ENCODE measurements at regions not wholly inside any gene's neighbourhood (a gene's known extent, or its start where the extent isn't known, plus 50 kb on each side); places are given as distances from the start of the nearest gene placed in this dataset.
"Not testable (repeated sequence)": the region's sequence is repeated elsewhere in the genome, so short reads cannot be mapped to it uniquely, and the experiment has no call there.

GRCh38 chr2:75892490-75892889 is 181.8 kb upstream of the GCFC2 start:
- Mint-ChIP-seq H3K36me3 (ENCODE audit: insufficient read depth, unreplicated experiment) (no peaks in the 10 kb centered on the region), H3K4me3 (ENCODE audit: low read depth, unreplicated experiment) (no peak overlapping the region), H3K4me1 (ENCODE audit: low read depth, unreplicated experiment) (no peaks in the 10 kb centered on the region), H3K27ac (ENCODE audit: unreplicated experiment) (no peak overlapping the region), H3K27me3 (ENCODE audit: unreplicated experiment) (no peaks in the 10 kb centered on the region), H3K9me3 (ENCODE audit: low read depth, unreplicated experiment) (peaks cover 7% of the 10 kb centered on the region)
- no peak for DNase-seq
- intact Hi-C loops (cut with micrococcal nuclease; ENCODE audit: unreplicated experiment): no loop called here
- CTCF ChIA-PET: no interaction called here
- BruUV-seq (replicated peaks): no TSS peak
- no peak for TF ChIP-seq CTCF (IDR thresholded peaks at IDR 0.05; ENCODE audit: unreplicated experiment)

GRCh38 chr2:75882530-75882929 is 171.8 kb upstream of the GCFC2 start:
- Mint-ChIP-seq H3K36me3 (ENCODE audit: insufficient read depth, unreplicated experiment) (no peaks in the 10 kb centered on the region), H3K27me3 (ENCODE audit: unreplicated experiment) (no peaks in the 10 kb centered on the region), H3K4me3 (ENCODE audit: low read depth, unreplicated experiment) (no peak overlapping the region), H3K27ac (ENCODE audit: unreplicated experiment) (no peak overlapping the region), H3K4me1 (ENCODE audit: low read depth, unreplicated experiment) (no peaks in the 10 kb centered on the region), H3K9me3 (ENCODE audit: low read depth, unreplicated experiment) (peaks cover 14% of the 10 kb centered on the region)
- CTCF ChIA-PET: no interaction called here
- DNase-seq: no peak
- intact Hi-C loops (cut with micrococcal nuclease; ENCODE audit: unreplicated experiment): no loop called here
- TF ChIP-seq CTCF (IDR thresholded peaks at IDR 0.05; ENCODE audit: unreplicated experiment): no peak
- BruUV-seq (replicated peaks): no TSS peak

GRCh38 chr2:75875606-75876005 is 164.9 kb upstream of the GCFC2 start:
- intact Hi-C loops (cut with micrococcal nuclease; ENCODE audit: unreplicated experiment); CTCF ChIA-PET; H3K27ac Mint-ChIP-seq (ENCODE audit: unreplicated experiment): not testable (repeated sequence)

GRCh38 chr2:75871762-75872614 is 161.3 kb upstream of the GCFC2 start:
- intact Hi-C loops (cut with micrococcal nuclease; ENCODE audit: unreplicated experiment); BruUV-seq (replicated peaks); DNase-seq; H3K36me3 Mint-ChIP-seq (ENCODE audit: insufficient read depth, unreplicated experiment); H3K27me3 Mint-ChIP-seq (ENCODE audit: unreplicated experiment); H3K4me3 Mint-ChIP-seq (ENCODE audit: low read depth, unreplicated experiment); H3K27ac Mint-ChIP-seq (ENCODE audit: unreplicated experiment); H3K4me1 Mint-ChIP-seq (ENCODE audit: low read depth, unreplicated experiment): not testable (repeated sequence)
- CTCF ChIA-PET: interaction anchor here (0.6 kb wide), 2 partner anchors 173 to 790 kb away, joined by 3 to 5 read pairs; no protein-coding TSS in a partner anchor
- peaks cover 15% of the 10 kb centered on the region for H3K9me3 Mint-ChIP-seq (ENCODE audit: low read depth, unreplicated experiment)

More at GRCh38 chr2:75875606-75876005, 164.9 kb upstream of the GCFC2 start:
- H3K9me3 Mint-ChIP-seq (ENCODE audit: low read depth, unreplicated experiment): peaks cover 22% of the 10 kb centered on the region
- not testable (repeated sequence) for BruUV-seq (replicated peaks); DNase-seq; H3K4me3 Mint-ChIP-seq (ENCODE audit: low read depth, unreplicated experiment); H3K36me3 Mint-ChIP-seq (ENCODE audit: insufficient read depth, unreplicated experiment); H3K27me3 Mint-ChIP-seq (ENCODE audit: unreplicated experiment); H3K4me1 Mint-ChIP-seq (ENCODE audit: low read depth, unreplicated experiment)

- peaks cover 22% of the 10 kb centered on the region for H3K9me3 Mint-ChIP-seq (ENCODE audit: low read depth, unreplicated experiment)
- no peaks in the 10 kb centered on the region for H3K36me3 Mint-ChIP-seq (ENCODE audit: insufficient read depth, unreplicated experiment)
- DNase-seq: no peak
- CTCF ChIA-PET: no interaction called here
- no peak overlapping the region for H3K4me3 Mint-ChIP-seq (ENCODE audit: low read depth, unreplicated experiment)
- no peak for TF ChIP-seq CTCF (IDR thresholded peaks at IDR 0.05; ENCODE audit: unreplicated experiment)
- no peaks in the 10 kb centered on the region for H3K4me1 Mint-ChIP-seq (ENCODE audit: low read depth, unreplicated experiment)
- no peaks in the 10 kb centered on the region for H3K27me3 Mint-ChIP-seq (ENCODE audit: unreplicated experiment)
- no TSS peak for BruUV-seq (replicated peaks)
- intact Hi-C loops (cut with micrococcal nuclease; ENCODE audit: unreplicated experiment): no loop called here
- no peak overlapping the region for H3K27ac Mint-ChIP-seq (ENCODE audit: unreplicated experiment)
Measured at GRCh38 chr2:75870651-75871137, 160.0 kb upstream of the GCFC2 start.

Measured in Calu3 (cell line).